Effector memory CD8-positive, alpha-beta T cell (primary cell): ENCODE measurements at regions not wholly inside any gene's neighbourhood (a gene's known extent, or its start where the extent isn't known, plus 50 kb on each side); places are given as distances from the start of the nearest gene placed in this dataset.

Experiments
- ATAC-seq: fragments of 150-1000 bp; cut with Tn5 transposase; replicated peaks from 2 replicates; pipeline ENCODE4 v1.10.0; 2021; ENCODE audit warnings: mild to moderate bottlenecking, moderate library complexity
- DNase-seq, 3 experiments: peaks; one replicate each; pipeline ENCODE4 v3.0.0; 2021
- H3K27ac Mint-ChIP-seq, 2 donors: one replicate each; pipeline ENCODE4 v1.8.0; 2022; ENCODE audit warnings: mild to moderate bottlenecking in 2 of 2, mixed read lengths in 2 of 2, moderate library complexity in 2 of 2
- H3K27me3 Mint-ChIP-seq, 2 donors: one replicate each; pipeline ENCODE4 v1.8.0; 2022; ENCODE audit warnings: mixed read lengths in 2 of 2
- H3K36me3 Mint-ChIP-seq: one replicate; pipeline ENCODE4 v1.8.0; 2022; ENCODE audit warnings: mild to moderate bottlenecking, moderate library complexity, mixed read lengths; ENCODE audit not compliant: insufficient read depth
- H3K4me1 Mint-ChIP-seq, 2 donors: one replicate each; pipeline ENCODE4 v1.8.0; 2022; ENCODE audit warnings: low read depth in 2 of 2, mixed read lengths in 2 of 2
- H3K4me3 Mint-ChIP-seq, 2 donors: one replicate each; pipeline ENCODE4 v1.8.0; 2022; ENCODE audit warnings: mild to moderate bottlenecking in 2 of 2, mixed read lengths in 2 of 2, moderate library complexity in 2 of 2
- H3K9me3 Mint-ChIP-seq, 2 donors: one replicate each; pipeline ENCODE4 v1.8.0; 2022; ENCODE audit warnings: mixed read lengths in 2 of 2

DNA sequence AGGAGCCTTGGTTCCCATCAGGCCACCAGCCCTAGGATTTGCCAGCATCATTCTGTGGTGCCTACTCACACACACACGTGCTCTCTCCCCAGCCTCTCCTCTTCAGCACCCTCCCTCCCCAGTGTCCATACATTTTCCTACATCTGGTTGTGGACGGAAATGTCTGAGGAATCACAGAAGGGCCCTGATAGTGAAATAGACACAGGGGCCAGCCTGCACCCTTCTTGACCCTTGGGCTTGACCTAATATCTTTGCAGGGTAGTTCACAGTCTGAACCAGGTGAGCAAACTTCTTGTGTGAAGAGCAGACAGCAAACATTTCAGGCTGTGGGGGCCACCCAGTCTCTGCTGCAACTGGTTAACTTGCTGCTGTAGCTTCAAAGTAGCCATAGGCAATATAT lies 108.5 kb upstream of the NXT1 start:
- Mint-ChIP-seq H3K27ac (no peak overlapping the region), H3K9me3 (peaks cover 0 to 11% of the 10 kb centered on the region in 2 donors), H3K4me3 (no peak overlapping the region), H3K36me3 (no peaks in the 10 kb centered on the region), H3K27me3 (peaks cover 7 to 42% of the 10 kb centered on the region in 2 donors), H3K4me1 (no peaks in the 10 kb centered on the region)
- DNase-seq = no peak
- no peak for ATAC-seq

DNA sequence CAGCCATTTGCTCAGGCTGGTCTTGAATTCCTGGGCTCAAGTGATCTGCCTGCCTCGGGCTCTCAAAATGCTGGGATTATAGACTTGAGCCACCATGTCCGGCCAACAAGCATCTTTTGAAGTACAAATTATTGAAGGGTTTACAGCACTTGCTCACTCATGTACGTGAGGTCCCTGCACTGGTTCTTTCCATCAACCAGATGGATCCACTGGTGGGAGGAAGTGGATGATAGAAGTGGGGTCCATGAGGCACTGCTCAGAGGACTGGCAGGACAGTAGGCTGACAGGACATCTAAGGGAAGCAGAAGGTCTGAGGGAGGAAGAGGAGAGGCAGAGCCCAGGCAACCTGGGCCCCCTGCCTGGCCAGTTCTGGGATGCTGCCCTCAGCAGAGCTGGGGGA lies 109.2 kb upstream of the NXT1 start:
- ATAC-seq = no peak
- Mint-ChIP-seq H3K4me3 (no peak overlapping the region), H3K27me3 (peaks cover 7 to 36% of the 10 kb centered on the region in 2 donors), H3K9me3 (peaks cover 0 to 11% of the 10 kb centered on the region in 2 donors), H3K4me1 (no peaks in the 10 kb centered on the region), H3K36me3 (no peaks in the 10 kb centered on the region), H3K27ac (no peak overlapping the region)
- no peak for DNase-seq

DNA sequence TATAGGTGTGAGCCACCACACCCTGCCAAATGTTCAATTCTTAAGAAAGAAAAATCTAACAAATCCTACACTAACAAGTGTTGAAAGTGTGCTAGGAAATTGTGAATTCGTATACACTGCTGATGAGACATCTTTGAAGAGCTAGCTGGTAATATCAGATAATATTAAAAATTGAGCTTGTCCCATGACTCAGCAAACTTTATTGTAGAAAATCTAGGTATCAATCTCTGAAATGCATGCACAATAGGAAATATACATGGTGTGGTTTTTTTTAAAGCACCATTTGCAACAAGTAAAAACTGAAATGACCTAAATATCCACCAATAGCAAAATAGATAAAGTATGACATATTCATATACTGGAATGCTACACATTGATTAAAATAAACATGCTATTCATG lies 110.1 kb upstream of the NXT1 start:
- ATAC-seq (no peak), DNase-seq (no peak)
- H3K9me3 Mint-ChIP-seq = peaks cover 0 to 11% of the 10 kb centered on the region in 2 donors
- H3K27me3 Mint-ChIP-seq = peaks cover 7 to 27% of the 10 kb centered on the region in 2 donors
- H3K4me1 Mint-ChIP-seq = no peaks in the 10 kb centered on the region
- no peaks in the 10 kb centered on the region for H3K36me3 Mint-ChIP-seq
- no peak overlapping the region for H3K4me3 Mint-ChIP-seq
- H3K27ac Mint-ChIP-seq = no peak overlapping the region

DNA sequence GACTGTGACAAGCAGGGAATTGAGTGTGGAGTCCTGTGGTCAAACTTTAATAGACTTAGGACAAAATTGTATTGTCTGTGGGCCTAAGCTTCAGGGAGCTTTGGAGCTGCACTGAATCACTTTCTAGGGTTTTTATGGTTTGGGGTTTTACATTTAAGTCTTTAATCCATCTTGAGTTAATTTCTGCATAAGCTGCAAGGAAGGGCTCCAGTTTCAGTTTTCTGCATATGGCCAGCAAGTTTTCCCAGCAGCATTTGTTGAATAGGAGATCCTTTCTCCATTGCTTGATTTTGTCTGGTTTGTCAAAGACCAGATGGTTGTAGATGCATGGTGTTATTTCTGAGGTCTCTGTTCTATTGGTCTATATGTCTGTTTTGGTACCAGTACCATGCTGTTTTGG lies 113.4 kb upstream of the NXT1 start:
- Mint-ChIP-seq H3K4me3 (no peak overlapping the region), H3K27me3 (peaks cover 12 to 18% of the 10 kb centered on the region in 2 donors), H3K27ac (no peak overlapping the region)

DNA sequence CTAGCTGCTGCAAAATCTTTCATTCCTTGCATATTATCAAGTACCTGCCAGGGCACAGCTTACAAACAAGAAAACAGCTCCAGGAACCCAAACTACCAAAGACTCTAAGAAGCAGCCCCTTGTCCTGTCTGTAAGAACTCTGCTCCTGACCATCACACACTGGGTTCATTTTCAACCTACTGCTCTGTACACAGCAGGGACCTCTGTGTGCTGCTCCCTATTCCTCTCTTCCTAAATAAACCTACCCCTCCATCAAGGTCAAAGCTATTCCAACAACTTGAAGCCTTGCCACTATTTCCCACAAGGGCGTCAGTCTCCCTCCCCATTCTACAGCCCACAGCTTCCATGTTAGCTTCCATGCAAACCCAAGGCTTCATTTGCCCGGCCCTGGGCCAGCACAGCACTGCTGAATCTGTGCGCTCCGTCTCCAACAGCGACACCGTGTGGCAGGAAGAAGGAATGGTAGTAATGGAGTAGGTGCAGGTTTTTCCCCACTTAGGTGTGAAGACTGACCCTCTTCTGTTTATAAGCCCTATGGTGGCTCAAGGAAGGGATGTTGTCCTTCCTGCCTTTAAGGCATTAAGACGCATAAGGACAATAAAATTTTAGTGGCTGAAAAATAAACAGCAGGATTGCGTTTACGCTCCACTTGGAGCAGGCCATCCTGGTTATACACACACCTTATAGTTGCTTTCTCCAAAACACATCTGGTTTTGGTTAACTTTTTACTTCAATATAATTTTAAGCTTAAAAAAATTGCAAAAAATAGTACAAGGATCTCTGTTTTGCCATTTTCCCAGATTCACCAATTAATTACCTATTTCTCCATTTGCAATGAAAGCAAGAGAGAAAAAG lies 115.2 kb upstream of the NXT1 start:
- peaks cover 11 to 18% of the 10 kb centered on the region in 2 donors for H3K9me3 Mint-ChIP-seq
- H3K4me3 Mint-ChIP-seq = no peak overlapping the region
- H3K27ac Mint-ChIP-seq = no peak overlapping the region
- no peak for ATAC-seq
- no peaks in the 10 kb centered on the region for H3K36me3 Mint-ChIP-seq
- no peaks in the 10 kb centered on the region for H3K4me1 Mint-ChIP-seq
- no peak for DNase-seq
- peaks cover 12 to 21% of the 10 kb centered on the region in 2 donors for H3K27me3 Mint-ChIP-seq

More for the DNA sequence above, 113.4 kb upstream of the NXT1 start:
- H3K4me1 Mint-ChIP-seq = no peaks in the 10 kb centered on the region
- no peak for DNase-seq
- no peak for ATAC-seq
- H3K36me3 Mint-ChIP-seq = no peaks in the 10 kb centered on the region
- peaks cover 5 to 11% of the 10 kb centered on the region in 2 donors for H3K9me3 Mint-ChIP-seq

DNA sequence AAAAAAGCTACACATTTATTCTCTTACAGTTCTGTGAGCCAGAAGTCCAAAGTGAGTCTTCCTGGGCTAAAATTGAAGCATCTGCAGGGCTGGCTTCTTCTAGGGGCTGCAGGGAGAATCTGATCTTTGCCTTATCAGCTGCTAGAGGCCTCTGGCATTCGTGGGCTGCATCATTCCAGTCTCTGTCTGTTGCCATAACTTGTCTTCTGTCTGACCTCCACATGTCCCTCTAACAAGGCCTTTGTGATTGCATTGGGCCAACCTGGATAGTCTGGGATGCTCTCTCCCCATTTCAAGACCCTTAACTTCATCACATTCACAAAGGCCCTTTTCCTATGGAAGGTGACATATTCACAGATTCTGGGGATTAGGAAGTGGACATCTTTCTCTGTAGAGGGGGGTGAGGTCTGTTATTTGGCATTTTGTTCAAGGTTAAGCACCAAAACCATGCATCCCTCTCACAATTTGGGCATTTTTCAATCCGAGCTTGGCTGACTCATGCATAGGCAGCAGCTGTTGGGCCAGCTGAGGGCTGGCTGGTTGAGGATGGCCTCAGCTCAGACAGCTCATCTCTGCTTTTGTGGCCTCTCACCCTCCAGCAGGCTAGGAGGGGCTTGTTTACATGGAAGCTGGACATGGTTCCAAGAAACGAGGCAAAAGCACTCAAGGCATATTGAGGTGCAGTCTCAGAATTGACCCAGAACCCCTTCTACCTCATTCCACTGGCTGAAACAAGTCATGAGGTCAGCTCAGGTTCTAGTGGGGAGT lies 116.1 kb upstream of the NXT1 start:
- peaks cover 16 to 21% of the 10 kb centered on the region in 2 donors for H3K27me3 Mint-ChIP-seq
- no peak overlapping the region for H3K27ac Mint-ChIP-seq
- no peaks in the 10 kb centered on the region for H3K36me3 Mint-ChIP-seq
- no peak overlapping the region for H3K4me3 Mint-ChIP-seq
- no peak for DNase-seq
- no peak for ATAC-seq
- peaks cover 11 to 18% of the 10 kb centered on the region in 2 donors for H3K9me3 Mint-ChIP-seq
- H3K4me1 Mint-ChIP-seq = no peaks in the 10 kb centered on the region

DNA sequence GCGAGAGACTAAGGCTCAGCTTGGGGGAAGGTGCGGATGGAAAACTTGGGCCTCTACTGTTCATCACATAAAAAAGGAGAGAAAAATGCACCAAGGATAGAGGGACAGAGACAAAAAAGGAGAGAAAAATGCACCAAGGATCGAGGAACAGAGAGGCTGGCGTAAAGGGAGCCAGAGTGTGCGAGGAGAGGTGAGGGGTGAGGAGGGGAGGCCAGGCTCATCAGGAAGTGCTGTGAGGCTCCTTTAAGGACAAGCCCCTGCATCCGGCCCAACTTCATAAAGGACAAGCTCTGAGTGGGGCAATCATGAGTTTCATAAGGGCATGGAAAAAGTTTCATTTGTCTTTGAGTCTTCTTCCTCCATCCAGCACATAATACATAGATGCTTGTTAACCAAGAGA lies 117.2 kb upstream of the NXT1 start:
- Mint-ChIP-seq H3K27ac (no peak overlapping the region), H3K4me1 (no peaks in the 10 kb centered on the region), H3K27me3 (peaks cover 15 to 16% of the 10 kb centered on the region in 2 donors), H3K4me3 (no peak overlapping the region), H3K9me3 (peaks cover 7 to 11% of the 10 kb centered on the region in 2 donors), H3K36me3 (no peaks in the 10 kb centered on the region)
- no peak for ATAC-seq
- DNase-seq = no peak

DNA sequence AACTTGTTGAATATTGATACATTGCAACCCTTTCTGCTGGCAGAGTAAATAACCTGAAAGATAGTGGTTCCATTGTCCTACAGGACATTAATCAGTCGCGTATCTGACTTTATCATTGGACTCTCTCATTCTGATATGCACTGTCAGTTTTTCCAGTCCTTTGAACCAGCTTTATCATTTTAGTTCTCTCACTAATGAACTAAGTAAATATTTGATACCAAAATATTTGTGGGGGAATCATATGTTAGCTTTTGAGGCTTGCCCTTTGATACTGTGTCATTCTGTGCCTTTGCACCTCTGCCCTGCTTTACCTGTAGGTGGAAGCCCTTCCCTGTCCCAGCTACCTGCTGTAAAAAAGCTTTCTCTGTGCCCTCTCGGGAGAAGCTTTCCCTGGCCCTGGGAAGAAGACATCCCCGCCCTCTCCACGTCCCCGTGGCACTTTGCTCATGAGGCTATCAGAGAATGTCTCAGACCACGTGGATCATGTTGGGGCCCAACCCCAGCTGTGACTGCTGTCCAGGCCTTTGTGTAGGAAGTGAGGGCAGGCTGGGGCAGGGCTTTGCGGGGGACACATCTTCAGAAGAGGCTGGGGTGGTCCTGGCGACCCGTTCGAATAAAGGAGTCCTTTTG lies 117.8 kb upstream of the NXT1 start:
- Mint-ChIP-seq H3K9me3 (peaks cover 7 to 11% of the 10 kb centered on the region in 2 donors), H3K36me3 (no peaks in the 10 kb centered on the region), H3K4me3 (no peak overlapping the region), H3K4me1 (no peaks in the 10 kb centered on the region), H3K27ac (no peak overlapping the region), H3K27me3 (peaks cover 9 to 17% of the 10 kb centered on the region in 2 donors)
- ATAC-seq = no peak
- DNase-seq = no peak

DNA sequence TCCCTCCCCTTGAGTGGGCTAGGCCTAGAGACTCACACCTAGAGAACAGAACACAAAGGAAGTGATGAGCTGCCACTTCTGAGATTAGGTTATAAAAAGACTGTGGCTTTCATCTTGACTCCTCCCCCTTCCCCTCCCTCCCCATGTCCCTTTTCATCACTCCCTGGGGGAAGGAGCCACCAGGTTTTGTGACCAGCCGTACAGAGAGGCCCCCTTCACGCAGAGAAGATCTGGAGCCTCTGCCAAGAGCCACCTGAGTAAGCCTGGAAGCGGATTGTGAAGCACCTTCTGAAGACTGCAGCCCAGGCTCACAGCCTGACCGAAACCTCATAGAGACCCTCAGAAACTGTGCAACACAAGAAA lies 118.4 kb upstream of the NXT1 start:
- Mint-ChIP-seq H3K4me1 (no peaks in the 10 kb centered on the region), H3K36me3 (no peaks in the 10 kb centered on the region), H3K9me3 (peaks cover 7 to 11% of the 10 kb centered on the region in 2 donors), H3K27me3 (peaks cover 8 to 23% of the 10 kb centered on the region in 2 donors), H3K27ac (no peak overlapping the region), H3K4me3 (no peak overlapping the region)
- ATAC-seq (no peak), DNase-seq (no peak)

DNA sequence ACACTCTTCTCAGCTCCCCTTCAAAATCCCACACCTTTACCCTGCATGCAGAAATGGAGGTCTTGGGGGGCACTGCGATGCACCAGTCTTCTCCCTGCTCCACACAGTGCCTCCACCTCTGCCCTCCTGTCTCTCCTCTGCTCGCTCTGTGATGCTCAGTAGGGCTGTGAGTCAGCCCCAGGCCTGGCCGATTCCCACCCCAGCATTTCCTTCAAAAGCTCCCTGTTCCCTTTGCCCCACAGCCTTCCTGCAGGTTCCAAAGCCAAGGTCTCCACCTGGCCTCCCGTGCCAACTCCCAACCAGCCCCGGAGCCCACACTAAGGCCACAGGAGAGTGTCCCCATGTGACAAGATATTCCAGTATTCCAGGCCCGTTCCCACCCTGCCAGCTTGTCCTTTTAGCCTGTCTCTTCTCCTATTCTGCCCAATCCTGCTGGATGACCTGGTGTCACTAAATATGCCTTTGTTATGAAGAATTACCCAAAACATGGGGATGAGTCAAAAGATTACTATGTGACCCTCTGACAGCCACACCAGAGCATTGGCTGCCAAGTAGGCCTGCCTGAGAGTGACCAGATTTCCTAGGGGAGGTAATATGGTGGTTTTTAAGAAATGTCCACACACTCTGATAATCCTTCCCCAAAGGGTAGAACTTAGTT lies 118.9 kb upstream of the NXT1 start:
- ATAC-seq (no peak), DNase-seq (no peak)
- Mint-ChIP-seq H3K36me3 (no peaks in the 10 kb centered on the region), H3K27me3 (peaks cover 8 to 24% of the 10 kb centered on the region in 2 donors), H3K27ac (no peak overlapping the region), H3K4me3 (no peak overlapping the region), H3K9me3 (peaks cover 7 to 11% of the 10 kb centered on the region in 2 donors), H3K4me1 (no peaks in the 10 kb centered on the region)

DNA sequence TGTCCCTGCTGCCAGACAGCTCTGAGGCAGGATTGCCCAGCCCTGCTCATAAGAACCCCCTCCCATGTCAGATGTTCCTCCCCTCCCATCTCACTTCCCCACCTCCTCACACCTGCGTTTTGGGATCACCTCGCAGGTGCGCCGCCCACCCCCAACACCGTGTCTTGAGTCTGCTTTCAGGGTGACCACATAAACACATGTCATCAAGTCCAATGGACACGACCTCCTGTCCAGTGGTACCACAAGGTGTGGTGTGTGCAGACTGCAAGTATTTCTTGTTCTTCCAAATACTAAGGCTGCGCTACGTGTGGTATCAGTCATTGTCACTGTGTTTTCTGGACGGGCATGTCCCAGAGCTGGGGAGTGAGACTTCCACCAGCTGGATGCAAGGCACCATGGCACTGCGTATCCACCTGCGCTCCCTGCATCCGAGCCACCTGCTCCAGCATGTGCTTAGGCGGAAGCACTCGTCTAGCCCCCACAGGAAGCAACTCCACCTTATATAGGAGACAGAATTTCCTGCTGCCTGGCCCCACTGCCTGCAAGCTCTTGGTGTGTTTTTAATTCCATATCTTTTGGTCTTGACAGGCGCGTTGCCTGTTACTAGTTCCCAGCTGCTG lies 119.7 kb upstream of the NXT1 start:
- ATAC-seq = no peak
- Mint-ChIP-seq H3K27me3 (peaks cover 8 to 31% of the 10 kb centered on the region in 2 donors), H3K4me1 (no peaks in the 10 kb centered on the region), H3K4me3 (no peak overlapping the region), H3K27ac (no peak overlapping the region), H3K36me3 (no peaks in the 10 kb centered on the region), H3K9me3 (peaks cover 7 to 11% of the 10 kb centered on the region in 2 donors)
- DNase-seq = no peak

DNA sequence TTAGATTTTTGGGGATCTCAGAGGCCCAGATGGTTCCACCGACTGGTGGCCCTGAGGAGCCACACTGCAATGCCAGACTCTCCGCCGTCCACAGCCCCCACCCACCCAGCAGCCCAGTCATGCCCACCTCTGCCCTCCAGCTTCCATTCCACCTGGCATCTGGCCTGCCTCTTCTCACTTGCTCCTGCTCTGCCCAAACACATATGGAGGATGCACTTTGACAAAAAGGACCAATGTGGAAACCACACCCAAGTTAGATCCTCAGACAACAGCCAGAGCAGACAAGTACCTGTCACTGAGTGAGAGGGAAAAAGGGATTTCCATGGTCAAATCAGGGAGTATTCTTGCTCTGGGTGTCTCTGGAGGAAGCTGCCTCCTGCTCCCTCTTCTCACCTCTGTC lies 120.6 kb upstream of the NXT1 start:
- Mint-ChIP-seq H3K4me3 (no peak overlapping the region), H3K27ac (no peak overlapping the region), H3K4me1 (no peaks in the 10 kb centered on the region), H3K9me3 (peaks cover 7 to 11% of the 10 kb centered on the region in 2 donors), H3K36me3 (no peaks in the 10 kb centered on the region), H3K27me3 (peaks cover 8 to 32% of the 10 kb centered on the region in 2 donors)
- DNase-seq (no peak), ATAC-seq (no peak)

DNA sequence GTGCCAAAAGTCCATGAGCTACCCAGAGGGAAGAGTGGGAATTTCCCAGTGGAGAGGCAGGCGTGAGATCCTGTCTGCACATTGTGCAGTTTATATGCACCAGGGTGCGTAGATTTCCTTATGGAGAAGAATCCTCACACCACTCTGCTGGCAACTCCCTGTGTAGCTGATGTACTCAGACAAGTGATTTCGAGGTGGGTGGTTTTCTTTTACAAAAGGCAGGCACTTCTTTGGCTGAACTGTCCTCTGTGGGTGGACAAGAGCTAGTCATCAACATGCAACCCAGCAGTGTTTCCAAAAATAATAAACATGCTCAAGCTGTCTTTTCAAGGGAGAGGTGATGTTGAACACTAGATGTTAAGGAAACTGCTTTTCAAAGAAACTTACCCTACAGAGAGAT lies 121.7 kb upstream of the NXT1 start:
- Mint-ChIP-seq H3K9me3 (peaks cover 7 to 11% of the 10 kb centered on the region in 2 donors), H3K4me3 (no peak overlapping the region), H3K27ac (no peak overlapping the region), H3K4me1 (no peaks in the 10 kb centered on the region), H3K36me3 (no peaks in the 10 kb centered on the region), H3K27me3 (peaks cover 8 to 32% of the 10 kb centered on the region in 2 donors)
- ATAC-seq = no peak
- no peak for DNase-seq
